GM21390 (cell line): ENCODE measurements at regions not wholly inside any gene's neighbourhood (a gene's known extent, or its start where the extent isn't known, plus 50 kb on each side); places are given as distances from the start of the nearest gene placed in this dataset.

Experiments used
- ATAC-seq: cut with Tn5 transposase; IDR thresholded peaks from one replicate; pipeline ENCODE4 v1.9.1; 2021; ENCODE audit not compliant: unreplicated experiment

DNA sequence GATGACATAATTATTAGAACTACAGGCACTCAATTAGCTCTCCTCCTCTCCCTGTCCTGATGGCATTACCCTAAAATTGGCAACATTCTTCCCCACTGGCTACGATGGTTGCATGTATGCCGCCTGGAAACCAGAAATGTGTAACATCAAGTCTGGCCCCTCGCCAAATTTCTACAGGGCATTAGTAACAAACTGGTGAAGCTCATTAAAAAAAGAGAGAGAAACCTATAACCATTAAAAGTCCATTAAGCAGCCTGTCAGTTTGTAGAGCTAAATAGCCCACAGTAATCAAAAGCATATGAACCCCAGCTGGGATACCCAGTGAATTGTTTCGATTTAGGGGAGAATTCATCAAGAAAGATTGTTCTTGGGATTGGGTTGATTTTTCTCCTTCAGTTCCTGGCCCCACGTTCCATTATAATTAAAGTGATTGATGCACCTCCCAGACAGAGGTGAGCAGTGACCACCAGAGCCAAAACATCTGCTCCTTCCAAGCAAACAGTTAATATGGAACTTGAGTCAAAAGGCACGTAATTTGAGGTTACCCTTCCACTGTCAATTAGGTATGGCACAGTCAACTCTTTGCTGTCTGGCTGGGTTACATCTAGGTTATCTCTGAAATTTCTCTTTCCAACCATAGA, 208.6 kb downstream of the C1D start:
- ATAC-seq, result no peak

- ATAC-seq, result no peak
Measured at GRCh38 chr2:67854798-67855197, 208.0 kb downstream of the C1D start.

DNA sequence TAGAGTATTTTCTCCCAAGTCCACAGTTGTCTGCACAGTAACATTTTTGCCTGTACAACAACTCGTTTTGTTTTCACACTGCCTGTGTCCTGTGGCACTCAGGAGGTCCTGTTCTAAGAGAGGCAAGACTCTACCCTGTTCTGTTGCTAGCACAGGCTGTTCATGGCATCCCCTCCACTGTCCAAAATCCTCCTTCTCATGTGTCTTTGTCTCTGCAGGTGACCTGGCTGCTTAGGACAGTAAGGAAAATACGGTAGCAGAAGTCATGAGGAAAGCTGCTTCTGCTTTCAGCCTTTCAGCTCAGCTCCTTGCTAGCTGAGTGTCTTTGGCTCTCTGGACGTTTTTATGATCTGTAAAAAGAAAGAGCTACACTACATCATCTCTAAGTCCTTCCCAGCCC, 205.9 kb downstream of the C1D start:
- ATAC-seq, result no peak

DNA sequence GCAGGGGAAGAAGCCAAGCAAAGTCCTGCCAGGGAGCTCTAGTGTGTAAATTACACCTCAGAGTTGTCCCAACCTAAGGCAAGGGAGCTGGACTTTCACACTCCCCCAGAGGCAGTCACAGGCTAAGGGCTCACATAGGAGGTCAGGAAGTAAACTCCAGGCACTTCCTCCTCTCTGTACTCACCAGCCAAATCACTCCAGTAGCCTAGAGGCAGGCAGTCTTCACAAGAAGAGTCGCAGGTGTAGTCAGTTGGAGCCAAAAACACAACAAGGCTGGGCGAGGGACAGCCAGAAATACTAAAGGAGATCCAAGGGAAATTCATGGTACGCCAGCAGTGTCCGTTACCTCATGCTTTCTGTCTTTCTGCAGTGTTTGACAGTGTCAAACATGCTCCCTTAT, 205.0 kb downstream of the C1D start:
- no peak for ATAC-seq

DNA sequence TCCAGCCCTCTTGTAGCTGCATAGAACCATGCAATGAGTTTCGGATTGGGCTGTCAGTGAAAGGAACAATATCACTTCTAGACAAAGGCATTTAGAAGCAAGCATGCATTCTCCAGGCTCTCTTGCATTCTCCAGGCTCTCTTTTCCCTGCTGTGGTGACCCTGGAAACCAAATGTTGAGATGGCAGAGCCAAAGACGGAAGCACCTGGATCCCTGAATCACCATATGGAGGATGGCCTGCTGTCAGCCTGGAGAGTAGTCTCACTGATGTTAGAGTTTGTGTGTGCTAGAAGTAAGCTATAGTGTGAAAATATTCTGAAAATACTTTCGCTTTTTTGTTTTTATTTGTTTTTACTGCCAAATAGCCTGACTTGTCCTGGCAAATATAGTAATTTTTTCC, 203.9 kb downstream of the C1D start:
- ATAC-seq, result no peak

- ATAC-seq, result no peak
Measured at GRCh38 chr2:67865917-67866316, 196.9 kb downstream of the C1D start.

GRCh38 chr2:67867735-67868134, 195.1 kb downstream of the C1D start:
- no peak for ATAC-seq

DNA sequence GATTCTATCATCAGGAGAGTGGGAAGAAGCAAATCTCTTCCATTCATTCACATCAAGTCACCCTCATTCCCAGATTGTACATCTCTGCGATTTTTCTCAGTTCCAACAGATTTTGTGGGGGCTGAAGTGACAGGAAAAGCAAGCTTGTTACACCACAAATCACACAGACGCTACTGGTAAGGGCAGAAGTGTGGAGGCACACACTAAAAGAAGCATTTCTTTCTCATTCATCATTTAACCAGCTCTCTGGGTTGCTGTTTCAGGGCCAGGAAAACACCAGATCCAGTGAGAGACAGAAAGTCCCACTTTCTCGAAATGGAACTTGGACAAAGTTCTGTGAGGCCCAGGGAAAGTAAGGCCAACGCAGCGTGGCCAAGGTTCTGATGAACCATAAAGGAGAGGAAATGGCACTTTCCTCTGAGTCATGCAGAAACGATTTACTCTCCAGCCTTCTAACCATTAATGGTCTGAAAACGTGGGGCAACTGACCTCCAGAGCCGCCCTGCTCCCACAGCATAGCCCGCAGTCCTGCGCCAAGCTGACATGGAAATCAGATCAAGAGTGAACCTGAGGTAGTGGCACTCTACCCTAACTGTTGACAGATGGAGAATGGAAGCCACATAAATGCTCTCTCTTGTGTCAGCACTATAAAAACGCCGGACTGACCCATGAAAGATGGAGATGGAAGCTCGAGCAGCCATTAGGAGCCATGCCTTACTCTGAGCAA, 191.0 kb downstream of the C1D start:
- ATAC-seq, result no peak

- no peak for ATAC-seq
Measured at GRCh38 chr2:67872481-67872880, 190.3 kb downstream of the C1D start.

- no peak for ATAC-seq
Measured at GRCh38 chr2:67873916-67874315, 188.9 kb downstream of the C1D start.

DNA sequence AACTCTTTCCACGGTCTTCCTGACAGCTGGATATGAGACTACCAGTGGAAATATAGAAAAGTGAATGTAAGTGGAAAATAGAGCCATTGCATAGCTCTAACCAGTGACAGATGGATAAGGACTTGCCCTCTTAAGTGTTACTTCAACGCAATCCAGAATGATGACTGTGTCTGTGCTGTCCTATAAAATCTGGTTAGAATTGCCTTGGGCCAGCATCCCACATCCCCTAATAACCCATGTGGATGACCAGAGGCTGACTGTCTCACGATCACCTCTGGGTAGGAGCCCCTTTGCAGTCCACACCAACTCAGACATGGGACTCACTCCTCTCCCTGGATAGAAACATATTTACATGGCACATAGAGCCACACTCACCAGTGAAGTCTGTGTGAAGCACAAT, 186.6 kb downstream of the C1D start:
- ATAC-seq, result no peak

- ATAC-seq, result no peak
Measured at GRCh38 chr2:67877301-67877700, 185.5 kb downstream of the C1D start.

DNA sequence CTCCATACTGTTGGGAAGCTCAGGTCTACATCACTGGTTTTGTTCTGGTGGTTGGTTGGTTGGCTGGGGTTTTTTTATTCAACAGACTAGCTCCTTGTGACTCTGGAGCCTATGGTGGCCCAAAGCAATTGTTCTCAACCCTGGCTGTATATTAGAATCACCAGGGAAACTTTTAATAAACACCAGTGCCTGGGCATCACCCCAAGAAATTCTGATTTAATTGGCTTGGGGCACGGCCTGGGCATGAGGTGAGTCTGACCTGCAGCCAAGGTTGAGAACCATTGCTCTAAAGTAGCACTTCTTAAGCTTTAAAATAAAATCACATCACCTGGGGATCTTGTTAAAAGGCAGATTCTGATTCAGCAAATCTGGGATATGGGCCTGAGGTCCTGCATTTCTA, 184.1 kb downstream of the C1D start:
- ATAC-seq, result no peak

DNA sequence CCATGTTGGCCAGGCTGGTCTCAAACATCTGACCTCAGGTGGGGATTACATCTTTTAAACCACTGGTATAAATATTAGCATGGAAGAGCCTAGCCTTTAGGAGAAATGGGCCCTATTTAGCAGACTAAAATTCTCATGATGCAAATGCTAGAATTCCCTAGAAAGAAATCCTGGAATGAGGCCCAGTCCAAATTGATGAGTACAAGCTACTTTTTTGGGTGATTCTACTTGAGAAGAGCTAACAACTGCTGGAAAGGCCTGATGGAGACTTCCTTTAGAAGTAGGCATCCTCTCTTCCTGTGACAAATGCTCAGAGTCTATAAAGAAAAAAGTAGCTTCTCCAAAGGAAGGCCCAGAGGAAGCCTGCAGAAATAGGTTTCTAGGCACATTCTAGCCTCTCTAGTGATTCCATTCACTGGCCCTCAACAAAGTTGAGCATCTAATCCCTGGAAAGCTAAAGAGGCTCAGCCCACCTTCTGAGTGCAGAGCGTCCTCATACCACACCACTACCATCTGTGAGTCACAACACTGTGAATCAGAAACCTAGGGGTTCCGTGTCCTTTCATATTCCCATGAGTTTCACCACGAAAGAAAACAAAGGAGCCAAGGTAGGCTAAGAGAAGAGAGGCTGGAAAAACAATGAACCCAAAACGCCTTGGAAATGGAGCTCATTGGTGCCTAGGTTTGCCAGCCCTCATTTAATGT, 183.1 kb downstream of the C1D start:
- ATAC-seq, result no peak

DNA sequence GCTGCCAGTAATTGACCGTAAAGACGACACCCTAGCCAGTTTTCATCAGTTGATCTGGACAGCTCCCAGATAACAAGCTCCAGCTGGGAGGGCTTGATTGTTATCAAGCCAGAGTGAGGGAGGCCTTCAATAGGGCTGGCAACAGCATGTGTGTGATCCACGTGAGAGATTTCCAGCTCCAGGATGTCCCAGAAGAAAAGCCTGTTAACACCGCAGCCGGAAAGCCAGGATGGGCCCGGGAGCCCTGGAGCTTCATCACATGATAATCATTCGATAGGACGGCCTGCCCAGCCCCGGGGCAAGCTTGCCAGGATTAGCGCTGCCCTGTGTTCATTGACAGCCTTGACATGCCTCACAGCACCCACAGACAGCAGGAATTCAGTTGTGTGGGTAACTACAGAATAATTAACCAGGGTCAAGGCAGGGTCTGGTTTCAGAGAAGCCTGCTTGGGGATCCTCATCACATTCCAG, 182.5 kb downstream of the C1D start:
- ATAC-seq, result no peak

- no peak for ATAC-seq
Measured at GRCh38 chr2:67881816-67882215, 181.0 kb downstream of the C1D start.

GRCh38 chr2:67883316-67884087, 179.3 kb downstream of the C1D start:
- ATAC-seq, result no peak

- ATAC-seq, result no peak
Measured at GRCh38 chr2:67888351-67889005, 174.3 kb downstream of the C1D start.

DNA sequence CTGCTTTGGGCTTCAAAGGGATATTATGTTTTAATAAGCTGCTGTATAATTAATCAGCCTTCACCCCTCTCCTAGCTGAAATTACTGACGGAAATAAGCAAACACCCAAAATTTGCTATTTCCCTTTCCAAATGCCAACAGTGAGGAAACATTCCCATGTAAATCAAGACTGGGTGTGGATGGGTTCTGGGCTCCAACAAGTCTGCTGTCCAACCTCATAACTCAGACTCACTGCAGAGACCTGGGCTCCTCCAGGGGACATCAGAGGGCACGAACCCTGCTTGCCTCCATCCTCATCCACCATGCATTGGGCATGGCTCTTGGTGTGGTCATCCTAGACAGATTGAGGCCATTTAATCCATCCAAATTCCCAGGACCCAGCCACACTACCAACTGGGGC, 173.7 kb downstream of the C1D start:
- ATAC-seq, result no peak

DNA sequence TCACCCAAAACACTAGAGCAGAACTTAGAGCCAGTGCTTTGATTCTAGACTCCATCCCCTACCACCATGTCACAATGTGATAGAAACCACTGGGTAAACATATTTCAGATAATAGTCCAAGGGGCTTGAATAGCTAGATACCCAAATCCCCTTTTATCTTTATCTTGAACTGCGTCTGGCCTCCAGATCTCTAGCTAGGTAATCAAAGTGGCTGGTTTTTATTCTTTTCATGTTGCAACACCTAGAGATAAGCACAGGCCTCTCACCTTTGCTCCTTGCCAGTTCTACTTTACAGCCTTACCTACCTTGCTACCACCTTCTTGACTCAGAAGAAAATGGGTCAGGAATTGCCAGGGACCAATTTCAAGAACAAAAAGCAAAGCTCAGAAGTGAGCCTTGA, 171.2 kb downstream of the C1D start:
- no peak for ATAC-seq

GRCh38 chr2:67892339-67892846, 170.4 kb downstream of the C1D start:
- no peak for ATAC-seq
